Pancreas (tissue), 10 donors: ENCODE measurements at regions not wholly inside any gene's neighbourhood (a gene's known extent, or its start where the extent isn't known, plus 50 kb on each side); places are given as distances from the start of the nearest gene placed in this dataset.

Experiments used
- ATAC-seq, 4 donors: fragments of 200-7000 bp; cut with Tn5 transposase; one replicate each; pipeline versions ENCODE4 v1.8.0 to v1.9.1; 2020; ENCODE audit warnings: mild to moderate bottlenecking in 4 of 4, moderate library complexity in 4 of 4
- DNase-seq, 6 donors: peaks; one replicate each; pipeline ENCODE4 v3.0.0-alpha.2; 2020
- FAIRE-seq: peaks from 2 replicates; lab custom pipeline; 2012; peaks lifted over from hg19 to GRCh38; lab: Jason Lieb, UNC
- H3K27ac ChIP-seq, 4 donors: fragments of 200-600 bp; sonication (generic); 1 replicate in 3 of 4; 2 replicates in 1 of 4; pipeline versions ENCODE4 v1.5.0 to v1.8.0; 2020
- H3K27me3 ChIP-seq, 4 donors: fragments of 200-600 bp; one replicate each; pipeline ENCODE4 v1.8.0; 2021
- H3K36me3 ChIP-seq, 3 donors: fragments of 200-600 bp; sonication (generic) in 1 of 3; one replicate each; pipeline versions ENCODE4 v1.5.0 to v1.8.0; 2020 to 2021
- H3K4me1 ChIP-seq, 3 donors: fragments of 200-600 bp; one replicate each; pipeline ENCODE4 v1.8.0; 2021
- H3K4me3 ChIP-seq, 4 donors: fragments of 200-600 bp; sonication (generic) in 2 of 4; one replicate each; pipeline versions ENCODE4 v1.5.0 to v1.8.0; 2020 to 2021
- H3K9me3 ChIP-seq, 4 donors: fragments of 200-600 bp; one replicate each; pipeline ENCODE4 v1.8.0; 2021
- CTCF ChIP-seq, 4 donors: fragments of 200-600 bp; sonication (generic) in 3 of 4; IDR thresholded peaks; one replicate each; pipeline versions ENCODE4 v1.5.0 to v1.8.0; 2021; ENCODE audit warnings: antibody characterized with exemption in 4 of 4
- WGBS, 2 donors: extraction: QIAGEN DNeasy Blood & Tissue Kit; methylation state at CpG; one replicate each; pipeline ENCODE4 v1.1.7; 2013; 5-methylcytosine and 5-hydroxymethylcytosine counted together
- intact Hi-C, 3 donors: fragments of 100-400 bp; cut with DNase I; formaldehyde crosslinking; loops; one replicate each; pipeline versions ENCODE4 v1.11.1 to v1.14.2; 2022
- donor health status: healthy with polysubstance abuse.
- donor health status: DM: no; HTN: no; CAD: no; lungs with moderate emphysema.
- donor health status: DM: no; HTN: no; CAD: no.
- donor health status: control.
- donor health status: control.
- donor health status: Bipolar disorder and iron deficiency.
- donor health status: DM: yes; HTN: yes; CAD: no.
- donor health status: DM: no; HTN: no; CAD: no.
- donor health status: DM: no; HTN: no; CAD: no.
- donor health status: DM: yes; HTN: yes; CAD: no.

DNA sequence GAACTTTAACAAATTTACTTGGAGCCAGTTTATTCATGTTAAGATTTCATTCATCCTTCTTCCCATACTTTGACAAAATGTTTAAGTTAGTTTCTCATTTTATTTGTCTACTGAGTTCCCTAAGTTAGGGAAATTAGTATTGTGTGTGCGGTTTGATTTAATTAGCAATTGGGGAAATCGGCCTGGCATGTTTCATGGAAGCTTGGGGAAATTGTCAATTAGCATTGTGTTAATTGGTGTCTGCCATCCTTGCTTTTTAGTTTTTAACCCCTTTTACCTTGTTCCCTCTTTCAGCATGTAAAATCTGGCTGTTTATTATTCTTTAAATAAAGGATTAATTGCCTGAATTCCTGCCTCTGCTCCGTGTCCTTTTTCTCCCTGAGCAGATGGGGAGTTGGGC, 279.6 kb downstream of the BCL11A start:
- DNase-seq (no peak), ATAC-seq (no peak), FAIRE-seq (no peak)
- Histone ChIP-seq H3K4me1 (no peaks in the 10 kb centered on the region), H3K36me3 (no peaks in the 10 kb centered on the region), H3K27me3 (no peaks in the 10 kb centered on the region), H3K27ac (no peak overlapping the region), H3K9me3 (no peaks in the 10 kb centered on the region), H3K4me3 (no peak overlapping the region)
- no peak for TF ChIP-seq CTCF (IDR thresholded peaks at IDR 0.05)
- WGBS, 2 donors: 83% methylated on average over 3 of the region's 3 CpGs
- intact Hi-C loops: no loop called here

DNA sequence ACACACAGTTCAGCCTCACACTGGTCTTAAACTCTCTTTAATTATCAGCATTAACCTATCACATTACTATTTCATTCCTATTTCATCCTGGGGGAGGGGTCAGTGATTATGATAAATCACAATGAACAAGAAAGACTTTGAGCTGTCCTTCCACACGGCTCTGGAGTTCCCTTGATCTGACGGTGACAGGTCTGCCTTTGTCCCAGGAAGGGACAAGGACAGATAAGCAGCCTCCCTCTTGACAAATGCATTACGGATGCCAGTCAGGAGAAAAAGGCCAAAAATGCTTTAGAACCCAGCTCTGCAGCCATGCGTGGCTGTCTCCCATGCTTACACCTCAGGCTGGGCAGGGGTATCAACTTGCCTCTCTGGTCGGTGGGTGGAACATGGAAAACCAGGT, 281.7 kb downstream of the BCL11A start:
- WGBS, 2 donors: 46 to 49% methylated on average over 5 of the region's 5 CpGs
- Histone ChIP-seq H3K4me1 (no peaks in the 10 kb centered on the region), H3K27ac (no peak overlapping the region), H3K27me3 (no peaks in the 10 kb centered on the region), H3K9me3 (no peaks in the 10 kb centered on the region), H3K36me3 (no peaks in the 10 kb centered on the region), H3K4me3 (no peak overlapping the region)
- TF ChIP-seq CTCF (IDR thresholded peaks at IDR 0.05): no peak
- FAIRE-seq: no peak
- no peak for ATAC-seq
- DNase-seq: no peak
- intact Hi-C loops: no loop called here

DNA sequence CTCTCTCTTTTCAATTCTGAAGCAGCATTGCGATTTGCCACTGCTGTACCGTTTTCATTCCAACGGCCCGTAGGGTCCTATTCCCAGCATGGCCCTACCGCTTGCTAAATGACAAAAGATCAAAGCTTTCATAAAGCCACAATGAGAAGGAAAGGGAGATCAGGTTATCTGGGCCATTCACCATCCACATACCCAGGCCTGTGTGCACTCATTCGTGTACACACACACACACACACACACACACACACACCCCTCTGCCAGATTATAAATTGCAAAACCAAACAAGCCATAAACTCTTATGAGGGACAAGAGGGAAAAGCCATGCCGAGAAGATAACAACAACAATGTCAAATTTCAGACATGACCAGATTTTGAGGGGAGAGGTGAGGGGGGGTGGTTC, 282.3 kb downstream of the BCL11A start:
- FAIRE-seq (no peak), ATAC-seq (no peak), DNase-seq (no peak)
- 72 to 77% methylated on average over 7 of the region's 7 CpGs for WGBS, 2 donors
- intact Hi-C loops: no loop called here
- Histone ChIP-seq H3K27me3 (no peaks in the 10 kb centered on the region), H3K4me3 (no peak overlapping the region), H3K9me3 (no peaks in the 10 kb centered on the region), H3K27ac (no peak overlapping the region), H3K4me1 (no peaks in the 10 kb centered on the region), H3K36me3 (no peaks in the 10 kb centered on the region)
- TF ChIP-seq CTCF (IDR thresholded peaks at IDR 0.05): no peak

DNA sequence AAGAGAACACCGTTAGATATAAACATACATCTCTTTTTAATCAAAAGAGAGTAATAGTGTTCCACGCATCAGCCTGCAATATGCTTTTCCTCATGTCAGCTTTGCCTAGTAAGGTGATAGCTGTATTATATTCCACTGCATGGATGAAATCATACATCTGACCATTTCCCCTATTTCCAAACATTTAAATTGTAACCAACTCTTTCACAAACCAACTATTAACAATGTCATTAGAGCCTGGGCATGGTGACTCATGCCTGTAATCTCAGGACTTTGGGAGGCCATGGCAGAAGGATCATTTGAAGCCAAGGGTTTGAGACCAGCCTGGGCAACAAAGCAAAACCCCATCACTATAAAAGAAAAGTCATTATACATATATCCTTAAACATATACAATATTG, 284.8 kb downstream of the BCL11A start:
- 94 to 95% methylated on average over 2 of the region's 2 CpGs for WGBS, 2 donors
- FAIRE-seq: no peak
- Histone ChIP-seq H3K27me3 (no peaks in the 10 kb centered on the region), H3K27ac (no peak overlapping the region), H3K4me3 (no peak overlapping the region), H3K4me1 (no peaks in the 10 kb centered on the region), H3K9me3 (no peaks in the 10 kb centered on the region), H3K36me3 (no peaks in the 10 kb centered on the region)
- no peak for ATAC-seq
- TF ChIP-seq CTCF (IDR thresholded peaks at IDR 0.05): no peak
- DNase-seq: no peak
- intact Hi-C loops: no loop called here

- Histone ChIP-seq H3K9me3 (no peaks in the 10 kb centered on the region), H3K4me3 (no peak overlapping the region), H3K4me1 (no peaks in the 10 kb centered on the region), H3K27ac (no peak overlapping the region), H3K36me3 (no peaks in the 10 kb centered on the region), H3K27me3 (no peaks in the 10 kb centered on the region)
- DNase-seq (no peak), FAIRE-seq (no peak), ATAC-seq (no peak)
- WGBS, 2 donors: 78 to 81% methylated on average over 4 of the region's 4 CpGs
- intact Hi-C loops: no loop called here
- TF ChIP-seq CTCF (IDR thresholded peaks at IDR 0.05): no peak
Measured at GRCh38 chr2:60268032-60268431, 285.4 kb downstream of the BCL11A start.
